Endodermal cell (in vitro differentiated cells): ENCODE measurements at regions not wholly inside any gene's neighbourhood (a gene's known extent, or its start where the extent isn't known, plus 50 kb on each side); places are given as distances from the start of the nearest gene placed in this dataset.
"Not testable (repeated sequence)": the region's sequence is repeated elsewhere in the genome, so short reads cannot be mapped to it uniquely, and the experiment has no call there.

ENCODE experiments used
- DNase-seq: peaks from one replicate; pipeline ENCODE4 v3.0.0-alpha.2; 2017
- H3K27ac ChIP-seq: 2 replicates; pipeline ENCODE4 v1.5.1; 2013; ENCODE audit warnings: mild to moderate bottlenecking, low read depth, low read length, moderate library complexity
- H3K27me3 ChIP-seq: 2 replicates; pipeline ENCODE4 v1.6.1; 2013; ENCODE audit warnings: mild to moderate bottlenecking, low read length, moderate library complexity; ENCODE audit not compliant: insufficient read depth, control insufficient read depth, poor library complexity, severe bottlenecking
- H3K36me3 ChIP-seq: 2 replicates; pipeline ENCODE4 v1.7.0; 2013; ENCODE audit warnings: mild to moderate bottlenecking, low read length, moderate library complexity; ENCODE audit not compliant: control insufficient read depth, insufficient read depth
- H3K4me1 ChIP-seq: one replicate; pipeline ENCODE4 v1.7.0; 2013; ENCODE audit warnings: low read length; ENCODE audit not compliant: control insufficient read depth, insufficient read depth
- H3K4me3 ChIP-seq: 2 replicates; pipeline ENCODE4 v1.5.1; 2013; ENCODE audit warnings: mild to moderate bottlenecking, low read length, moderate library complexity
- H3K9ac ChIP-seq: 2 replicates; pipeline ENCODE4 v1.6.1; 2013; ENCODE audit warnings: mild to moderate bottlenecking, low read length, moderate library complexity; ENCODE audit not compliant: poor library complexity, severe bottlenecking; ENCODE audit errors: extremely low read depth
- H3K9me3 ChIP-seq: 2 replicates; pipeline ENCODE4 v1.6.1; 2013; ENCODE audit warnings: mild to moderate bottlenecking, low read length, moderate library complexity; ENCODE audit not compliant: control insufficient read depth
- H3K27ac Mint-ChIP-seq: 2 replicates; pipeline ENCODE4 v1.8.0; 2020; ENCODE audit warnings: mixed read lengths
- H3K27me3 Mint-ChIP-seq: 2 replicates; pipeline ENCODE4 v1.8.0; 2021; ENCODE audit warnings: mild to moderate bottlenecking, mixed read lengths; ENCODE audit not compliant: insufficient read depth
- H3K36me3 Mint-ChIP-seq: 2 replicates; pipeline ENCODE4 v1.8.0; 2020; ENCODE audit warnings: low read depth, mixed read lengths
- H3K4me1 Mint-ChIP-seq: 2 replicates; pipeline ENCODE4 v1.8.0; 2020; ENCODE audit warnings: mixed read lengths
- H3K4me3 Mint-ChIP-seq: 2 replicates; pipeline ENCODE4 v1.8.0; 2020; ENCODE audit warnings: mild to moderate bottlenecking, moderate library complexity, mixed read lengths
- H3K9me3 Mint-ChIP-seq: 2 replicates; pipeline ENCODE4 v1.8.0; 2020; ENCODE audit warnings: mild to moderate bottlenecking, mixed read lengths
- WGBS, 2 experiments: methylation state at CpG; one replicate each; pipeline versions ENCODE4 v1.1.5 to v1.1.7; 2013; ENCODE audit warnings: missing lambda C conversion rate in 2 of 2, mixed read lengths in 1 of 2; ENCODE audit not compliant: insufficient coverage in 1 of 2, insufficient read length in 1 of 2; 5-methylcytosine and 5-hydroxymethylcytosine counted together

DNA sequence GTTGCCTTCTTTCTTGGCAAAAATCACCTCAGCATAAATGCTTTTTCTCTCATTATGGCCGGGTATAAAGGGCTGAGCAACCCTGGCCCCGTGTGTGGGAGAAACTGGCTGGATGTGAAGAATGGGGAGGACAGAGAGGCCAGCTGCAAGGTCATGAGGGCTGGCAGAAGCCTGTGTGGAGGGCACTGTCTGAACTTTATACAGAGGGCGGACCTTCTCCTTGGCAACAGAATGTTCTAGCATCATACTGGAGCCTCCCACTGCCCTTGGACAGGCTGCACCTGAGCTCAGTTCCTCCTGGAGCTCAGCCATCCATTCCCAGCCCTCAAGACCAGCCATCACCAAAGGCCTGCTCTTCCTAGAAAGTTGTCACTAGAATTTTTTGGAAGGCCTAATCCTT lies 4496.2 kb upstream of the TPTE start:
- not testable (repeated sequence) for H3K4me1 ChIP-seq, H3K36me3 ChIP-seq, H3K9ac ChIP-seq, H3K27ac Mint-ChIP-seq, H3K36me3 Mint-ChIP-seq, H3K27me3 ChIP-seq, DNase-seq, H3K27me3 Mint-ChIP-seq, H3K4me3 ChIP-seq, H3K4me1 Mint-ChIP-seq, H3K9me3 Mint-ChIP-seq, H3K27ac ChIP-seq, H3K4me3 Mint-ChIP-seq, H3K9me3 ChIP-seq
- WGBS, 2 experiments = no CpG with 5 or more reads among the region's 3 CpGs

DNA sequence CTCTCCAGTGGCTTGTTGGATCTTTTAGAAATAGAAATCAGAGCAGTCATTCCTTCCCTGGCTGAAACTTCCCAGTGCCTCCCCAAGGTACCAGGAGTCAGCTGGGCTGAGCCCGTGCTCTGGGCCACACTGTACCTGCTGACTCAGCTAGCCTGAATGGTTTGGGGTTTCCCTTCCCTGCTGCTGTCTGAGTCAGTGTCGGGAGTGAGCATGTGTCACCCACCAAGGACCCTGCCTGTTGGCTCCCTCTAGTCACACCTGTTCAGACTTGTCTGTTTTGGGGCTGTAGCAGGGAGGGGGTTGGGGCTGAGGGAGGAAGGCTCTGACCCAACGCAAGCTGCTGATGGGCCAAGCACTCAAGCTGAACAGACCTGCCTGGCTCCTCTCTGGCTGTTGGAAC lies 4493.9 kb upstream of the TPTE start:
- not testable (repeated sequence) for H3K27ac Mint-ChIP-seq, H3K36me3 Mint-ChIP-seq, H3K27me3 Mint-ChIP-seq, H3K4me3 ChIP-seq, H3K4me3 Mint-ChIP-seq, H3K27ac ChIP-seq, H3K27me3 ChIP-seq, H3K4me1 ChIP-seq, H3K9me3 ChIP-seq, H3K4me1 Mint-ChIP-seq, H3K9me3 Mint-ChIP-seq, H3K36me3 ChIP-seq, H3K9ac ChIP-seq, DNase-seq
- no CpG with 5 or more reads among the region's 3 CpGs for WGBS, 2 experiments

DNA sequence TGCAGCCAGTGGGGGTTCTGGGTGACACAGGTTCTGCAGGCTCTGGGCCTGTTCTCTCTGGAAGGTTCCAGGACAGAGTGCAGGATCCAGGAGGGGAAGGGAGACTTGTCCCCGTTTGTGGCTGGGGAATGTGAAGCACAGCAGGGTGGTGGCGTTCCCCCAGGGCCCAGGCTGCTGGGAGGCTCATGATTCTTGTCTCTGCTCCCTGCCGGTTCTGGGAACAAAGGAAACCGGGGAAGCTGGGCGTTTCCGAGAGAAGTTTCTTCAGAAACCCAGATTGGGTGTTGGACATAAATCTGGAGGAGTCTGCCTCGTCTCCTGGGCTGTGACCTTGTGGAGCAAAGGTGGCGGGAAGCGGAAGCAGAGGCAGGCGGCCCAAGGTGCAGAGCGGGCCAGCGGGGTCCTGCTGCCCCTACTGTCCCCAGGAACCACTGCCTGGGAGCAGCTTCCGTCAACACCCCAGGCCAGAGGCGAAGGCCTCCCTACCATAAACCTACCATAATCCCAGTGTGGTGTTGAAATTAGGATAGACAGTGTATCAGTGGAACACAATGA lies 4487.2 kb upstream of the TPTE start:
- H3K27me3 ChIP-seq, H3K36me3 Mint-ChIP-seq: not testable (repeated sequence)

DNA sequence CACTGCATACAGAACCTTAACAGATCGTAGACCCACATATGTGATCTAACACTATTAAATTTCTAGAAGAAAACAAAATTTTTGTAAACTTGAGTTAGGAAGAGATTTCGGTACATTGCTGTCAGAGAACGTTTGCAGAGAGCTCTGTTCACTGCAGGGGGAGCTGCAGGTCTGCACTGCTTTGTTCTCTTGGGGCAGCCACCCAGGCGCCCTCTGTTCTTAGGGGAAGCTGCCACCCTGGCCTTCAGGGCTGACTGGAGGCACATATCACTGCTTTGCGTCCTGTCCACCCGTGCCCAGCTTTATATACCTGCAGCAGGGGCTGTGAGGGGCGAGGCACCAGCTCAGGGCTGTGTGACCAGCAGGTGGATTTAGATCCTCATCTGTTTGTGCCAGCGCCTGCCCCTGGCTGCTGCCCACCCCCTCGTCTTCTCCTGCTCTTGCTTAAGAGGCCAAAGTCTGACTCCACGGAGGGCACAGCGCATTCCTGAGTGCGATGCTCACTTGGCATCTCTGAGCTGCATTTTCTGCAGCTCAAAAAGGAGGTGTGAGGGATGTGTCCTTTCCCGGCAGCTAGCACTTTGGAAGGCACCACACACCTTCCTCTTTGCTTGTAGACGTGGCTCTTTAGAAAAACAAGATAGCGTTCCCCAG lies 4486.4 kb upstream of the TPTE start:
- H3K4me1 Mint-ChIP-seq, H3K36me3 ChIP-seq, H3K9ac ChIP-seq, H3K9me3 Mint-ChIP-seq, H3K4me3 ChIP-seq, H3K4me1 ChIP-seq, H3K27me3 Mint-ChIP-seq, DNase-seq, H3K27ac Mint-ChIP-seq, H3K4me3 Mint-ChIP-seq, H3K27me3 ChIP-seq, H3K27ac ChIP-seq, H3K9me3 ChIP-seq, H3K36me3 Mint-ChIP-seq: not testable (repeated sequence)
- WGBS, 2 experiments = no CpG with 5 or more reads among the region's 15 CpGs

More for the DNA sequence above, 4487.2 kb upstream of the TPTE start:
- H3K9ac ChIP-seq, H3K9me3 ChIP-seq, H3K27ac Mint-ChIP-seq, H3K36me3 ChIP-seq, H3K4me3 ChIP-seq, H3K27ac ChIP-seq, H3K4me3 Mint-ChIP-seq, H3K9me3 Mint-ChIP-seq, H3K4me1 ChIP-seq, H3K4me1 Mint-ChIP-seq, H3K27me3 Mint-ChIP-seq, DNase-seq: not testable (repeated sequence)
- no CpG with 5 or more reads among the region's 14 CpGs for WGBS, 2 experiments

DNA sequence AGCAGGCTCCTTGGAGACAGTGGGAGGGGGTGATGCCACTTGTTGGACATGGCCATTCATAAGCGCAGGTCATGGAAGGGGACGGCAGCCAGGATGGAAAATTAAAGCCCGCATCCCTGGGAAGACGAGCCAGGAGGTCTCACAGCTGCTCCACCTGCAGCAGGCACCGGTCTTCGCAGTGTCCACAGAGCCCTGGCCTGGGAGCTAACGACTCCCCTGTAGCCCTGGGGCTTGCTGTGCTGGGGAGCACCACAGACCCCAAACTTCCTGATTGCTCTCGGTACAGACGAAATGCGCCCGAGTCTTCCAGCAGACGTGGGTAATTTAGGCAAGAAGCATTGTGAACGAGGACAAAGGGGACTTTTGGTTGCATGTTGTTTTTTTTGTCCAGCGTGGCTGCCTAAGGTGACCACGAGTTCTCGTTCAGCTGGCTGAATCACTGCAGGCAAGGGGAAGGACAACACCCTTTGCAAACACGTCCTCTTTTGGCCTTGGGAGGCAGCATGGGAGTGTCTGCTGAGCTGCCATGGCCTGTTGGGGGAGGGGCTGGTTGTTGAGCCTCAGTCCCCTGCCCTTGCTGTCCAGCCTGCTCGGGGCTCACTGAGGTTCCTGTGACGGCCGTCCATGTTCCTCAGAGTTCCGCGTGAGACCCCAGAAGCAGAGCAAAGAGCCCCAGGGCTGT lies 4485.8 kb upstream of the TPTE start:
- H3K27ac Mint-ChIP-seq, H3K9ac ChIP-seq, H3K27me3 ChIP-seq, H3K4me1 Mint-ChIP-seq, H3K27ac ChIP-seq, H3K36me3 ChIP-seq, H3K27me3 Mint-ChIP-seq, H3K36me3 Mint-ChIP-seq, DNase-seq, H3K4me3 Mint-ChIP-seq, H3K9me3 ChIP-seq, H3K4me1 ChIP-seq, H3K4me3 ChIP-seq, H3K9me3 Mint-ChIP-seq: not testable (repeated sequence)
- WGBS, 2 experiments = no CpG with 5 or more reads among the region's 22 CpGs

DNA sequence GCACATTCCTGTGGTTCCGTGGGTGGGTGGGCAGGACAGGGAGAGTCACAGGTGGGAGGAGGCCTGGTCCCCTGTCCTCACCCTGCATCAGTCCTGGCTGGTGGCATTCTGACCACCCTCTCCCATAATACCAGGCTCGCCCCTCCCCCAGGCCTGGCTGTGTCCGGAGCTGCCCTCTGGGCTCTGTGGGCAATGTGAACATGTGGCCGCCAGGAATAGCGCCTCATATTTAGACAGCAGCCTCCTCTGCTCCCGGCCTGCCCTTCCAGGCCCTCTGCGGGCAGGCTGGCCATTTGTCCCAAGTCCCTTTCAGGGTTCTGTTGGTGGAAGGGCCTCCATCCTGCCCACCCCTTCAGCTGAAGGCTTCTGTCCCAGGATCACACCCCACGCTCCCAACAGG lies 4482.2 kb upstream of the TPTE start:
- DNase-seq, H3K36me3 Mint-ChIP-seq, H3K9me3 Mint-ChIP-seq, H3K4me3 Mint-ChIP-seq, H3K4me1 ChIP-seq, H3K4me3 ChIP-seq, H3K4me1 Mint-ChIP-seq, H3K27ac Mint-ChIP-seq, H3K9ac ChIP-seq, H3K9me3 ChIP-seq, H3K27me3 Mint-ChIP-seq, H3K27ac ChIP-seq, H3K27me3 ChIP-seq, H3K36me3 ChIP-seq: not testable (repeated sequence)
- WGBS, 2 experiments = no CpG with 5 or more reads among the region's 8 CpGs

DNA sequence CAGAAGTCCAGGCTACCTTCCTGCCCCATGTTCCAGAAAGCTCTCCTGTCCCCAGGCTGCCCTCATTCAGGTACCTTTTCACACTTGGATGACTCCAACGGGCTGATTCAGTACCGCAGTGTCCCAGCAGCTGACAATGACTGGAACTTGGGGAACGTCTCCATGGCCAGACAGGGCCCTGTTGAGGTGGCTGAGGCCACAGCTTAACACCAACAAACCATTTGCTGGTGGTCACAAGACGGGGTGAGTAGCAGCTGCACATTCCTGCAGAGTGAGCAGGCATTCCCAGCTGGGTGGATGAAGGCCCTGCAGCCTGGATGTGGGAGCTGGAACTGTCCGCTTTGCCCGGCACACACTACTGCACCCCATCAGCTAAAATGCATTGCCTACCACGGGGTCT lies 4481.3 kb upstream of the TPTE start:
- not testable (repeated sequence) for H3K36me3 Mint-ChIP-seq, H3K27ac ChIP-seq, H3K4me1 ChIP-seq, H3K9me3 ChIP-seq, H3K9me3 Mint-ChIP-seq, H3K36me3 ChIP-seq, H3K4me3 Mint-ChIP-seq, H3K27me3 ChIP-seq, H3K4me3 ChIP-seq, H3K27ac Mint-ChIP-seq, H3K9ac ChIP-seq, H3K4me1 Mint-ChIP-seq, H3K27me3 Mint-ChIP-seq, DNase-seq
- no CpG with 5 or more reads among the region's 7 CpGs for WGBS, 2 experiments
